WI38 (cell line): ENCODE measurements at regions not wholly inside any gene's neighbourhood (a gene's known extent, or its start where the extent isn't known, plus 50 kb on each side); places are given as distances from the start of the nearest gene placed in this dataset.

Experiments
- H3K4me3 ChIP-seq: 2 replicates; pipeline ENCODE4 v1.5.1; 2011; ENCODE audit warnings: low read depth, mild to moderate bottlenecking, control low read depth, low read length
- CTCF ChIP-seq: IDR thresholded peaks from 2 replicates; pipeline ENCODE4 v1.5.1; 2012; ENCODE audit warnings: low read depth, mild to moderate bottlenecking, control low read depth, low read length

DNA sequence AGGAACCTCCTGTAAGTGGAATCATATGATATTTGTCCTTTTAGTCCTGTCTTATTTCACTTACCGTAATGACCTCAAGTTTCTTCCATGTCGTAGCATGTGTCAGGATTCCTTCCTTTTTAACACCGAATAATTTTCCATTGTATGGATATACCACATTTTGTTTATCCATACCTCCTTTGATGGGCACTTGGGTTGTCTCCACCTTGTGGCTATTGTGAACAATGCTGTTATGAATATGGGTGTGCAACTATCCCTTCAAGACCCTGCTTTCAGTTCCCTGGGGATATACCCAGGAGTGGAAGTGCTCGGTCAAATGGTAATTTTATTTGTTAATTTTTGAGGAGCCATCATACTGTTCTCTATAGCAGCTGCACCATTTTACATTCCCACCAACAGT lies 244.9 kb upstream of the BLID start:
- no peak overlapping the region for H3K4me3 ChIP-seq
- no peak for TF ChIP-seq CTCF

DNA sequence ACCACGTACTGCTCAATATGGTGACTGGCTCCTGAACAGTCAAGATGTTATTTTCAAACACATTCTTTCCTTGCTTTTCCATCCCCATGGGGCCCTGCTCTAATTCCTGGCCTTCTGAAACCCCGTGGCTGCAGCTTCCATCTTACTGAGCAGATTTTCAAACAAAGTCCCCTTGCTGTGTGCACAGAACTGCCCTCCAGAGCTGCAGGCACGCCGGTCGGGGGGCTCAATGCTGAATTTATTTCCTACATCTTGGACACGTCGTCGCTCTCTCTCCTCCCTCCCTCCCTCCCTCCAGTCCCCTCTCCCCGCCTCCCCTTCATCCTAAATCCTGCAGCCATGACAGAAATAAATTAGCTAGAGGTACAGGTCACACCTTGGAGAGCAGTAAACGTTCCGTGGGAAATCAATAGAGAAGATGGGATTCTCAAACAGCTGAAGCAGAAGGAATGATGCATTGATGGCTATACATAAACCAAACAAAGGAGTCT lies 243.1 kb upstream of the BLID start:
- TF ChIP-seq CTCF = no peak

DNA sequence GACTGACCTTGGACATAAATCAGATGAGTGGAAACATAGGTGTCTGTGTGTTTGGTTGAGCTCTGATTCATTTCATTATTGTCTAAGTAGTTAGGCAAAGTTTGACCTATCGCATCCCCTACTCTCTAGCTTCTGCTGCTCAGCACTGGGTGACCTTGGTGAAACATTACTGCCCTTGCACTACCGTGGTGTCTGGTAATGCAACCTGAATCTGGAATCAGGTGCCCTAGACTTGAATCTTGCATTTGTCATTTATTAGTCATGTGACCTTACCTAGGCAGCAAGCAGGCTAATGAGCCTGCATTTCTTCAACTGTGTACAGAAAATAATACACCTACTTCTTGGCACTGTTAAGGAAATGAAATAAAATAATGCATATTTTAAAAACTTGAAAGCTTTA lies 242.3 kb upstream of the BLID start:
- H3K4me3 ChIP-seq = no peak overlapping the region
- no peak for TF ChIP-seq CTCF

More for the DNA sequence above, 243.1 kb upstream of the BLID start:
- H3K4me3 ChIP-seq = no peak overlapping the region

DNA sequence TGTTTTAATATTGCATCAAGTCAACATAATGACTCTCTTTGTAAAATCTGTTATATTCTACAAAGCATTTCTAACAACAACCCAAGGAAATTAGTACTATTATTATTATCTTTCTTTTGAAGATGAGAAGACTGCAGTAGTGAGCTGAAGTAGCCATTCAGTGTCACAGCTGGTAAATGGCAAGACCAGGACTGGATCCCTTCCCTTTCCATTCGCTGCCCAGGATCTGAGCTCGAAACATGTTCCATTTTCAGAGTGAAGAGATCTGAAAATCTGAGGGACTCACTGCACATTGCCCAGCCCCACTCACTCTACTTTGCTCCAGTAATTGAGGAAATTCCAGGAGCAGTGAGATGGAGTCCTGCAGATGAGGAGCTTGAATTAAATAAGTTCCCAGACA lies 240.0 kb upstream of the BLID start:
- TF ChIP-seq CTCF = no peak
- no peak overlapping the region for H3K4me3 ChIP-seq

DNA sequence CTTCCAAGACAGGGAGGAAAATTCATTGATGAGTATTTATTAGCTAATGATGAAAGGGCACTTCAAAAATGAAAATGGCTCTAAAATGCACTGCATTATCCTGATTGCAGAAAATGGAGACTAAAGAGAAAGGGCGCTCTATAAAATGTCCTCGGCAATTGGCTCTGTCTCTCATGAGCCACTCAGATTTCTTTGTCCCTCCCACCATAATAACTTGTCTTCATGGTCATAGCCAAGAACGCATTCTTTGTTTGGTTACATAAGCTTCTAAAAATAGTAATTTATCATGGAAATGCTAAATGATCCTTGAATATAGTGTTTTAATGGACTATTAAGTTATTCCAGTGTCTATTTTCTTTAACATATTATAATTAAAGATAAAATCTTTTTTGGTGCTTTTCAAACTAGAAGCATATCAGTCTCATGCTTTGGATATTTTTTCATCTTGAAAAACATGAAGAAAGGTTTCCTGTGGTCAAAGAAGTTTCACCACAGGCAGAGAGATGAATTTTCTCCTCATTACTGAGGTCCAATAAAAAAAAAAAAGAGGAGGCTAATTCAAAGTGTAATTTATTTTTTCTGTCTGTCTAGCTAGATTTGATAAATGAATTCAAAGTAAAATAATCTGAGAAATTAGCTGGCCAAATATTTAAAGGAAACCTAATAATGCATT lies 238.1 kb upstream of the BLID start:
- H3K4me3 ChIP-seq = no peak overlapping the region
- no peak for TF ChIP-seq CTCF

GRCh38 chr11:122353561-122353960 lies 237.5 kb upstream of the BLID start:
- no peak overlapping the region for H3K4me3 ChIP-seq
- no peak for TF ChIP-seq CTCF

GRCh38 chr11:122348659-122349409 lies 232.8 kb upstream of the BLID start:
- no peak for TF ChIP-seq CTCF
- no peak overlapping the region for H3K4me3 ChIP-seq
